ENCODE measurements at regions not wholly inside any gene's neighbourhood (a gene's known extent, or its start where the extent isn't known, plus 50 kb on each side); places are given as distances from the start of the nearest gene placed in this dataset.

GRCh38 chr1:218571491-218571890 is 226.4 kb downstream of the TGFB2 start:
- H3F3A ChIP-seq (ENCODE audit: insufficient read depth, low read length): no peaks in the 10 kb centered on the region
- no peaks in the 10 kb centered on the region for H3K9me2 ChIP-seq (replicated peaks; ENCODE audit: insufficient read depth, low read length)
- H3K79me2 ChIP-seq (ENCODE audit: low read length): no peaks in the 10 kb centered on the region
- no peak for TF ChIP-seq EZH2phosphoT487 (IDR thresholded peaks at IDR 0.05; ENCODE audit: low read length)
- TF ChIP-seq EZH2 (optimal IDR thresholded peaks at IDR 0.05; ENCODE audit: low read depth, low read length): no peak
- no peak for TF ChIP-seq CTCF (IDR thresholded peaks at IDR 0.05; ENCODE audit: low read length)
- H4K20me1 ChIP-seq (ENCODE audit: insufficient read depth, low read length): no peaks in the 10 kb centered on the region
- no peak overlapping the region for H3K27ac ChIP-seq (ENCODE audit: low read length)
- H3K27me3 ChIP-seq (replicated peaks; ENCODE audit: insufficient read depth, low read length): no peaks in the 10 kb centered on the region
- H3K36me3 ChIP-seq (replicated peaks; ENCODE audit: insufficient read depth, low read length): no peaks in the 10 kb centered on the region
- no peak overlapping the region for H3K4me2 ChIP-seq (ENCODE audit: low read depth, low read length)
- H3K9ac ChIP-seq (ENCODE audit: low read length): no peak overlapping the region
- DNase-seq: no peak
- no peak overlapping the region for H3K4me3 ChIP-seq (ENCODE audit: low read length)
- H3K4me1 ChIP-seq (ENCODE audit: low read length): no peaks in the 10 kb centered on the region
- H2AFZ ChIP-seq (ENCODE audit: low read length): no peak overlapping the region
- H3K9me3 ChIP-seq (replicated peaks; ENCODE audit: insufficient read depth, low read length): no peaks in the 10 kb centered on the region

DNA sequence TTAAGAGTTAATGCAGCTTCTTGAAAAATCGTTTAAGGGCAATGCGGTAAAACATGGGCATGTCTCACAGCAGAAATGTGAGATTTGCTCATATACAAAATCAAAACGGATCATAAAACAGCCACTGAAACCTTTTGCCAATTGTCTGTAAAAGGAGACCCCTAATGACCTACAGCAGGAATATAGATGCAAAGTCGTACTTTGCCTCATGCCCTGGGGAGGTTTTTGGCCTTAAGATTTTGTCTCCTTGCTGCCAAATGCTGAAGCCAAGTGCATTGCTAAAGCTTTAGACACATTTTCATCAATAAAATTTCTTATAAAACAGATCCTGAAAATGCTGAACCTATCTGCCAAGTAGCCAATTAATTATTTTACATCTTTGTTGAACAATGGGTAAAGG is 226.9 kb downstream of the TGFB2 start:
- H3K36me3 ChIP-seq (replicated peaks; ENCODE audit: insufficient read depth, low read length): no peaks in the 10 kb centered on the region
- H3F3A ChIP-seq (ENCODE audit: insufficient read depth, low read length): no peaks in the 10 kb centered on the region
- H2AFZ ChIP-seq (ENCODE audit: low read length): no peak overlapping the region
- no peaks in the 10 kb centered on the region for H4K20me1 ChIP-seq (ENCODE audit: insufficient read depth, low read length)
- no peaks in the 10 kb centered on the region for H3K4me1 ChIP-seq (ENCODE audit: low read length)
- H3K4me3 ChIP-seq (ENCODE audit: low read length): no peak overlapping the region
- H3K9me2 ChIP-seq (replicated peaks; ENCODE audit: insufficient read depth, low read length): no peaks in the 10 kb centered on the region
- H3K4me2 ChIP-seq (ENCODE audit: low read depth, low read length): no peak overlapping the region
- no peak for DNase-seq
- no peak overlapping the region for H3K9ac ChIP-seq (ENCODE audit: low read length)
- no peaks in the 10 kb centered on the region for H3K27me3 ChIP-seq (replicated peaks; ENCODE audit: insufficient read depth, low read length)
- no peaks in the 10 kb centered on the region for H3K79me2 ChIP-seq (ENCODE audit: low read length)
- no peak overlapping the region for H3K27ac ChIP-seq (ENCODE audit: low read length)
- H3K9me3 ChIP-seq (replicated peaks; ENCODE audit: insufficient read depth, low read length): no peaks in the 10 kb centered on the region
- TF ChIP-seq EZH2phosphoT487 (IDR thresholded peaks at IDR 0.05; ENCODE audit: low read length): no peak
- TF ChIP-seq CTCF (IDR thresholded peaks at IDR 0.05; ENCODE audit: low read length): no peak
- TF ChIP-seq EZH2 (optimal IDR thresholded peaks at IDR 0.05; ENCODE audit: low read depth, low read length): no peak

- H3K9me2 ChIP-seq (replicated peaks; ENCODE audit: insufficient read depth, low read length): no peaks in the 10 kb centered on the region
- no peaks in the 10 kb centered on the region for H3K79me2 ChIP-seq (ENCODE audit: low read length)
- H3K36me3 ChIP-seq (replicated peaks; ENCODE audit: insufficient read depth, low read length): no peaks in the 10 kb centered on the region
- H3K27ac ChIP-seq (ENCODE audit: low read length): no peak overlapping the region
- no peaks in the 10 kb centered on the region for H3F3A ChIP-seq (ENCODE audit: insufficient read depth, low read length)
- H2AFZ ChIP-seq (ENCODE audit: low read length): no peak overlapping the region
- H4K20me1 ChIP-seq (ENCODE audit: insufficient read depth, low read length): no peaks in the 10 kb centered on the region
- no peak overlapping the region for H3K4me2 ChIP-seq (ENCODE audit: low read depth, low read length)
- TF ChIP-seq CTCF (IDR thresholded peaks at IDR 0.05; ENCODE audit: low read length) (no peak), EZH2 (optimal IDR thresholded peaks at IDR 0.05; ENCODE audit: low read depth, low read length) (no peak), EZH2phosphoT487 (IDR thresholded peaks at IDR 0.05; ENCODE audit: low read length) (no peak)
- no peak overlapping the region for H3K4me3 ChIP-seq (ENCODE audit: low read length)
- no peaks in the 10 kb centered on the region for H3K27me3 ChIP-seq (replicated peaks; ENCODE audit: insufficient read depth, low read length)
- H3K9me3 ChIP-seq (replicated peaks; ENCODE audit: insufficient read depth, low read length): no peaks in the 10 kb centered on the region
- DNase-seq: no peak
- H3K4me1 ChIP-seq (ENCODE audit: low read length): no peaks in the 10 kb centered on the region
- no peak overlapping the region for H3K9ac ChIP-seq (ENCODE audit: low read length)
Measured at GRCh38 chr1:218573925-218574324, 228.8 kb downstream of the TGFB2 start.

Measured in MM.1S (cell line).